GM12878 (cell line): ENCODE measurements at regions not wholly inside any gene's neighbourhood (a gene's known extent, or its start where the extent isn't known, plus 50 kb on each side); places are given as distances from the start of the nearest gene placed in this dataset.

ENCODE experiments used
- ATAC-seq: fragments of 200-7000 bp; cut with Tn5 transposase; 3 replicates; pipeline ENCODE4 v1.9.1; 2020; ENCODE audit warnings: mild to moderate bottlenecking, moderate library complexity
- BruUV-seq: library from RNA; stranded (reverse); fragments of 400-500 nt; replicated peaks from 2 replicates; lab custom pipeline; 2021; lab: Mats Ljungman, UMichigan
- CTCF ChIA-PET: fragments of 300-600 bp; sonication (Branson Sonifier 250); formaldehyde crosslinking; extraction: SDS; loops from one replicate; lab custom pipeline; 2021; ENCODE audit warnings: inconsistent platforms; lab: Yijun Ruan, JAX
- POLR2A ChIA-PET: fragments of 350-600 bp; formaldehyde crosslinking; extraction: SDS; loops from one replicate; lab custom pipeline; 2021; ENCODE audit warnings: inconsistent platforms; lab: Charles Lee
- RAD21 ChIA-PET: fragments of 300-600 bp; sonication (Branson Sonifier 250); formaldehyde crosslinking; loops from one replicate; lab custom pipeline; 2023; ENCODE audit warnings: antibody characterized with exemption; ENCODE audit not compliant: unreplicated experiment; lab: Charles Lee
- SMC1A ChIA-PET: fragments of 300-600 bp; sonication (Branson Sonifier 250); formaldehyde crosslinking; loops from one replicate; lab custom pipeline; 2023; ENCODE audit not compliant: unreplicated experiment, uncharacterized antibody; lab: Charles Lee
- DNase-seq: peaks from one replicate; pipeline ENCODE4 v3.0.0-alpha.2; 2011; ENCODE audit warnings: low read depth, low spot score
- FAIRE-seq: peaks from 3 replicates; lab custom pipeline; 2011; peaks lifted over from hg19 to GRCh38; lab: Jason Lieb, UNC
- H2AFZ ChIP-seq: 2 replicates; pipeline ENCODE4 v1.6.0; 2011; ENCODE audit warnings: low read depth, low read length, control low read depth; ENCODE audit not compliant: control insufficient read depth
- H3K27ac ChIP-seq: 2 replicates; pipeline ENCODE4 v1.5.1; 2011; ENCODE audit warnings: control low read depth; ENCODE audit not compliant: control insufficient read depth, insufficient read depth
- H3K27me3 ChIP-seq, 2 experiments: replicated peaks in 1 of 2; 2 replicates each; pipeline versions ENCODE4 v1.6.0 to v1.6.1; 2011; ENCODE audit warnings: low read length in 1 of 2; ENCODE audit not compliant: control insufficient read depth in 2 of 2, insufficient read depth in 2 of 2
- H3K36me3 ChIP-seq, 2 experiments: 2 replicates each; pipeline ENCODE4 v1.5.1; 2011; ENCODE audit warnings: low read length in 1 of 2; ENCODE audit not compliant: control insufficient read depth in 2 of 2, insufficient read depth in 2 of 2
- H3K4me1 ChIP-seq: 2 replicates; pipeline ENCODE4 v1.6.1; 2011; ENCODE audit warnings: mild to moderate bottlenecking, low read length, moderate library complexity, mixed read lengths; ENCODE audit not compliant: control insufficient read depth, insufficient read depth
- H3K4me2 ChIP-seq: 2 replicates; pipeline ENCODE4 v1.6.0; 2011; ENCODE audit warnings: control low read depth; ENCODE audit not compliant: control insufficient read depth, insufficient read depth
- H3K4me3 ChIP-seq: fragments of 200-600 bp; sonication (generic); 2 replicates; pipeline ENCODE4 v1.5.1; 2016
- H3K79me2 ChIP-seq: 2 replicates; pipeline ENCODE4 v1.6.0; 2011; ENCODE audit warnings: low read length; ENCODE audit not compliant: control insufficient read depth, insufficient read depth
- H3K9ac ChIP-seq: 2 replicates; pipeline ENCODE4 v1.8.0; 2011; ENCODE audit warnings: low read length, control low read depth, mixed read lengths; ENCODE audit not compliant: control insufficient read depth, insufficient read depth
- H3K9me3 ChIP-seq: replicated peaks from 3 replicates; pipeline ENCODE4 v1.5.1; 2011; ENCODE audit warnings: mild to moderate bottlenecking, low read length; ENCODE audit not compliant: control insufficient read depth, insufficient read depth
- H4K20me1 ChIP-seq: 2 replicates; pipeline ENCODE4 v1.6.0; 2011; ENCODE audit not compliant: control insufficient read depth, insufficient read depth
- ATF7 ChIP-seq: fragments of 450-650 bp; IDR thresholded peaks from 2 replicates; pipeline ENCODE4 v1.6.1; 2016; ENCODE audit warnings: low read depth, mild to moderate bottlenecking
- BHLHE40 ChIP-seq, 2 experiments: fragments of 450-650 bp in 1 of 2; IDR thresholded peaks; 2 replicates each; pipeline ENCODE4 v1.6.1; 2011 to 2017; ENCODE audit warnings: low read depth in 2 of 2, borderline replicate concordance in 1 of 2, improper control_type of control experiment in 1 of 2, low read length in 1 of 2, mild to moderate bottlenecking in 1 of 2
- CREM ChIP-seq: IDR thresholded peaks from 2 replicates; pipeline ENCODE4 v1.6.1; 2014; ENCODE audit warnings: antibody characterized with exemption, low read depth
- DPF2 ChIP-seq: fragments of 450-650 bp; IDR thresholded peaks from 2 replicates; pipeline ENCODE4 v1.6.1; 2017; ENCODE audit warnings: mild to moderate bottlenecking
- EGR1 ChIP-seq, 2 experiments: IDR thresholded peaks; 1 replicate in 1 of 2; 2 replicates in 1 of 2; pipeline ENCODE4 v1.6.1; 2011 to 2012; ENCODE audit warnings: low read depth in 2 of 2, low read length in 2 of 2, borderline replicate concordance in 1 of 2, mild to moderate bottlenecking in 1 of 2, moderate library complexity in 1 of 2
- FOXK2 ChIP-seq: fragments of 450-650 bp; IDR thresholded peaks from 2 replicates; pipeline ENCODE4 v1.6.1; 2017; ENCODE audit warnings: mild to moderate bottlenecking, moderate library complexity
- FOXM1 ChIP-seq: IDR thresholded peaks from 2 replicates; pipeline ENCODE4 v1.6.1; 2012; ENCODE audit warnings: low read depth, mild to moderate bottlenecking, inconsistent platforms, low read length, moderate library complexity
- HCFC1 ChIP-seq: fragments of 150-350 bp; IDR thresholded peaks from 2 replicates; pipeline ENCODE4 v1.6.1; 2014; ENCODE audit warnings: low read length
- PAX8 ChIP-seq: fragments of 450-650 bp; IDR thresholded peaks from 2 replicates; pipeline ENCODE4 v1.6.1; 2017; ENCODE audit warnings: mild to moderate bottlenecking, moderate library complexity
- POLR2AphosphoS5 ChIP-seq: IDR thresholded peaks from 2 replicates; pipeline ENCODE4 v1.6.1; 2011; ENCODE audit warnings: mild to moderate bottlenecking, low read length, inconsistent platforms
- POU2F2 ChIP-seq: IDR thresholded peaks from 3 replicates; pipeline ENCODE4 v1.6.1; 2011; ENCODE audit warnings: low read depth, mild to moderate bottlenecking, low read length, borderline replicate concordance
- RUNX3 ChIP-seq: IDR thresholded peaks from 2 replicates; pipeline ENCODE4 v1.6.1; 2012; ENCODE audit warnings: low read length, inconsistent platforms
- SIX5 ChIP-seq: IDR thresholded peaks from 2 replicates; pipeline ENCODE4 v1.6.1; 2011; ENCODE audit warnings: mild to moderate bottlenecking, low read depth, low read length, moderate library complexity; ENCODE audit not compliant: severe bottlenecking
- SUZ12 ChIP-seq: fragments of 200-600 bp; sonication (generic); IDR thresholded peaks from one replicate; pipeline ENCODE4 v1.6.1; 2018; ENCODE audit warnings: antibody characterized with exemption, mild to moderate bottlenecking; ENCODE audit not compliant: unreplicated experiment
- TBL1XR1 ChIP-seq: IDR thresholded peaks from 2 replicates; pipeline ENCODE4 v1.6.1; 2012; ENCODE audit warnings: low read depth, low read length, improper control_type of control experiment
- TCF3 ChIP-seq: IDR thresholded peaks from 2 replicates; pipeline ENCODE4 v1.6.1; 2012; ENCODE audit warnings: low read depth, mild to moderate bottlenecking, low read length, borderline replicate concordance; ENCODE audit not compliant: insufficient read depth
- YBX1 ChIP-seq: fragments of 450-650 bp; IDR thresholded peaks from 2 replicates; pipeline ENCODE4 v1.6.1; 2016; ENCODE audit warnings: antibody characterized with exemption
- ZNF207 ChIP-seq: fragments of 450-650 bp; IDR thresholded peaks from 2 replicates; pipeline ENCODE4 v1.6.1; 2014; ENCODE audit warnings: antibody characterized with exemption, mild to moderate bottlenecking, borderline replicate concordance
- WGBS: methylation state at CpG from one replicate; pipeline ENCODE4 v1.1.6; 2016; ENCODE audit warnings: low lambda C conversion rate; ENCODE audit not compliant: insufficient replicate concordance, insufficient coverage; ENCODE audit errors: missing lambda C conversion rate; 5-methylcytosine and 5-hydroxymethylcytosine counted together
- in situ Hi-C: fragments of 300-500 bp; cut with MboI; formaldehyde crosslinking; loops from 9 replicates; pipeline ENCODE4 v1.14.3; 2018; ENCODE audit warnings: mixed read lengths
- intact Hi-C: fragments of 100-400 bp; cut with micrococcal nuclease; formaldehyde crosslinking; loops from one replicate; pipeline ENCODE4 v1.14.2; 2022; ENCODE audit not compliant: unreplicated experiment

- no peaks in the 10 kb centered on the region for H3K4me1 ChIP-seq
- H3K36me3 ChIP-seq, result no peaks in the 10 kb centered on the region
- no peak for ATAC-seq
- H4K20me1 ChIP-seq, result no peaks in the 10 kb centered on the region
- no peak overlapping the region for H3K27ac ChIP-seq
- ChIA-PET CTCF (no interaction called here), RAD21 (no interaction called here), SMC1A (no interaction called here), POLR2A (no interaction called here)
- BruUV-seq, result no TSS peak
- H3K4me2 ChIP-seq, result no peak overlapping the region
- H2AFZ ChIP-seq, result no peak overlapping the region
- H3K9ac ChIP-seq, result no peak overlapping the region
- intact Hi-C loops, result no loop called here
- in situ Hi-C loops, result no loop called here
- H3K27me3 ChIP-seq, result no peaks in the 10 kb centered on the region
- H3K79me2 ChIP-seq, result no peaks in the 10 kb centered on the region
- DNase-seq, result no peak
- no peak for FAIRE-seq
- no peak overlapping the region for H3K4me3 ChIP-seq
- H3K9me3 ChIP-seq, result no peaks in the 10 kb centered on the region
- WGBS, result 12% methylated on average over 1 of the region's 1 CpG
- TF ChIP-seq DPF2 (no peak), EGR1 (IDR thresholded peaks at IDR 0.05; ENCODE audit: borderline replicate concordance in 1 of 2, low read depth in 2 of 2, low read length in 2 of 2) (no peak), ZNF207 (no peak), POLR2AphosphoS5 (no peak), ATF7 (no peak), BHLHE40 (IDR thresholded peaks at IDR 0.05; ENCODE audit: borderline replicate concordance in 1 of 2, low read depth in 2 of 2, low read length in 1 of 2) (no peak), PAX8 (no peak), TCF3 (no peak), SIX5 (no peak), SUZ12 (no peak), CREM (no peak), FOXK2 (no peak), RUNX3 (no peak), TBL1XR1 (no peak), FOXM1 (no peak), YBX1 (no peak), POU2F2 (no peak), HCFC1 (no peak)
Measured at GRCh38 chr14:42848652-42849051, 1242.0 kb downstream of the LRFN5 start.
